HCT116 (cell line): ENCODE measurements at regions not wholly inside any gene's neighbourhood (a gene's known extent, or its start where the extent isn't known, plus 50 kb on each side); places are given as distances from the start of the nearest gene placed in this dataset.

Source experiments
- ATAC-seq: fragments of 200-7000 bp; cut with Tn5 transposase; 2 replicates; pipeline ENCODE4 v1.9.1; 2020; ENCODE audit warnings: mild to moderate bottlenecking, moderate library complexity
- BruUV-seq: library from RNA; stranded (reverse); fragments of 400-500 nt; replicated peaks from 2 replicates; lab custom pipeline; 2021; lab: Mats Ljungman, UMichigan
- CTCF ChIA-PET: fragments of 300-600 bp; sonication (Branson Sonifier 250); formaldehyde crosslinking; loops from one replicate; lab custom pipeline; 2021; ENCODE audit warnings: antibody characterized with exemption; lab: Charles Lee
- POLR2A ChIA-PET: fragments of 300-600, 350-600 bp; sonication (Branson Sonifier 250); formaldehyde crosslinking; loops from one replicate; lab custom pipeline; 2021; ENCODE audit warnings: antibody characterized with exemption; lab: Charles Lee
- RAD21 ChIA-PET, 2 experiments: fragments of 300-600 bp; sonication (Branson Sonifier 250); formaldehyde crosslinking; loops; one replicate each; lab custom pipeline; 2023; ENCODE audit warnings: low total read pairs in 2 of 2; ENCODE audit not compliant: uncharacterized antibody in 2 of 2, unreplicated experiment in 2 of 2, low non-redundant PET in 1 of 2; lab: Charles Lee
- DNase-seq: peaks from one replicate; pipeline ENCODE4 v3.0.0-alpha.2; 2010; ENCODE audit warnings: low read depth, low spot score
- H2AFZ ChIP-seq: fragments of 200-600 bp; shearing (Covaris generic), sonication (generic); 2 replicates; pipeline ENCODE4 v1.6.1; 2017; ENCODE audit warnings: low read depth, mixed run types, mixed read lengths, antibody characterized with exemption, low read length; ENCODE audit not compliant: poor library complexity, severe bottlenecking
- H3K27ac ChIP-seq: 2 replicates; pipeline ENCODE4 v1.5.1; 2012; ENCODE audit warnings: low read depth, low read length
- H3K27me3 ChIP-seq: fragments of 200-600 bp; sonication (generic); 2 replicates; pipeline ENCODE4 v1.6.1; 2016; ENCODE audit warnings: mixed run types, low read length, mixed read lengths; ENCODE audit not compliant: insufficient read depth
- H3K36me3 ChIP-seq, 2 experiments: fragments of 200-500 bp in 1 of 2; fragments of 200-600 bp in 1 of 2; sonication (Bioruptor generic) in 1 of 2; sonication (generic) in 1 of 2; 2 replicates each; pipeline versions ENCODE4 v1.5.1 to v1.6.1; 2014 to 2016; ENCODE audit warnings: low read length in 2 of 2, inconsistent platforms in 1 of 2, mixed read lengths in 1 of 2, mixed run types in 1 of 2; ENCODE audit not compliant: insufficient read depth in 2 of 2, control insufficient read depth in 1 of 2
- H3K4me1 ChIP-seq, 2 experiments: fragments of 200-600 bp in 1 of 2; sonication (generic) in 1 of 2; 2 replicates each; pipeline versions ENCODE4 v1.5.1 to v1.6.1; 2012 to 2017; ENCODE audit warnings: low read length in 2 of 2, inconsistent platforms in 1 of 2, mild to moderate bottlenecking in 1 of 2, mixed read lengths in 1 of 2, mixed run types in 1 of 2, moderate library complexity in 1 of 2; ENCODE audit not compliant: insufficient read depth in 2 of 2, control insufficient read depth in 1 of 2
- H3K4me2 ChIP-seq: fragments of 200-600 bp; sonication (generic); 2 replicates; pipeline ENCODE4 v1.6.1; 2017; ENCODE audit warnings: mixed run types, low read length, mixed read lengths
- H3K4me3 ChIP-seq, 2 experiments: fragments of 200-600 bp in 1 of 2; sonication (generic) in 1 of 2; replicated peaks in 1 of 2; 2 replicates each; pipeline ENCODE4 v1.5.1; 2011 to 2016; ENCODE audit warnings: low read length in 2 of 2, control low read depth in 1 of 2, low read depth in 1 of 2, mild to moderate bottlenecking in 1 of 2, mixed read lengths in 1 of 2, mixed run types in 1 of 2
- H3K79me2 ChIP-seq: fragments of 200-600 bp; sonication (generic); 2 replicates; pipeline ENCODE4 v1.6.1; 2017; ENCODE audit warnings: mild to moderate bottlenecking, mixed run types, low read length, moderate library complexity, mixed read lengths; ENCODE audit not compliant: insufficient read depth
- H3K9ac ChIP-seq: fragments of 200-600 bp; sonication (generic); 2 replicates; pipeline ENCODE4 v1.6.1; 2016; ENCODE audit warnings: low read length, mixed read lengths
- H3K9me2 ChIP-seq: fragments of 200-600 bp; sonication (generic), shearing (Covaris generic); 2 replicates; pipeline ENCODE4 v1.6.1; 2017; ENCODE audit warnings: mixed run types, mild to moderate bottlenecking, moderate library complexity; ENCODE audit not compliant: insufficient read depth
- H3K9me3 ChIP-seq, 2 experiments: fragments of 200-500 bp in 1 of 2; fragments of 200-600 bp in 1 of 2; sonication (Bioruptor generic) in 1 of 2; sonication (generic) in 1 of 2; 2 replicates each; pipeline ENCODE4 v1.6.1; 2014 to 2017; ENCODE audit warnings: low read length in 2 of 2, mixed read lengths in 2 of 2, inconsistent platforms in 1 of 2, low read depth in 1 of 2, mild to moderate bottlenecking in 1 of 2, mixed run types in 1 of 2, moderate library complexity in 1 of 2; ENCODE audit not compliant: control insufficient read depth in 1 of 2, insufficient read depth in 1 of 2
- H4K20me1 ChIP-seq: fragments of 200-600 bp; sonication (generic), shearing (Covaris generic); 2 replicates; pipeline ENCODE4 v1.6.1; 2017; ENCODE audit warnings: mixed run types, mild to moderate bottlenecking, moderate library complexity; ENCODE audit not compliant: insufficient read depth
- CEBPB ChIP-seq: IDR thresholded peaks from 2 replicates; pipeline ENCODE4 v1.6.1; 2012; ENCODE audit warnings: low read depth
- ELF1 ChIP-seq: IDR thresholded peaks from 2 replicates; pipeline ENCODE4 v1.6.1; 2012; ENCODE audit warnings: low read depth, borderline replicate concordance
- EZH2phosphoT487 ChIP-seq: fragments of 200-600 bp; IDR thresholded peaks from 2 replicates; pipeline ENCODE4 v1.6.1; 2018; ENCODE audit warnings: antibody characterized with exemption, borderline replicate concordance
- FOSL1 ChIP-seq: IDR thresholded peaks from 2 replicates; pipeline ENCODE4 v1.6.1; 2012; ENCODE audit warnings: low read depth
- JUND ChIP-seq: IDR thresholded peaks from 2 replicates; pipeline ENCODE4 v1.6.1; 2012
- MAX ChIP-seq: IDR thresholded peaks from 2 replicates; pipeline ENCODE4 v1.6.1; 2012
- RAD21 ChIP-seq: IDR thresholded peaks from 2 replicates; pipeline ENCODE4 v1.6.1; 2012; ENCODE audit warnings: low read depth, mild to moderate bottlenecking
- SP1 ChIP-seq: IDR thresholded peaks from 2 replicates; pipeline ENCODE4 v1.6.1; 2012; ENCODE audit warnings: low read depth
- TCF7L2 ChIP-seq: IDR thresholded peaks from 2 replicates; pipeline ENCODE4 v1.7.0; 2011; ENCODE audit warnings: borderline replicate concordance, inconsistent platforms; ENCODE audit not compliant: insufficient read depth, insufficient read length; ENCODE audit errors: extremely low read depth
- YY1 ChIP-seq: IDR thresholded peaks from 2 replicates; pipeline ENCODE4 v1.6.1; 2011; ENCODE audit warnings: low read length, low read depth, moderate library complexity, mild to moderate bottlenecking; ENCODE audit not compliant: insufficient replicate concordance; ENCODE audit errors: extremely low read depth
- ZBTB33 ChIP-seq: IDR thresholded peaks from 2 replicates; pipeline ENCODE4 v1.6.1; 2011; ENCODE audit warnings: mild to moderate bottlenecking, low read length, moderate library complexity; ENCODE audit not compliant: insufficient replicate concordance; ENCODE audit errors: extremely low read depth
- ZFX ChIP-seq: fragments of 450-650 bp; IDR thresholded peaks from 2 replicates; pipeline ENCODE4 v1.6.1; 2017
- intact Hi-C: fragments of 100-400 bp; cut with micrococcal nuclease; formaldehyde crosslinking; loops from 2 replicates; pipeline ENCODE4 v1.10.0; 2022

GRCh38 chr7:115124409-115124939 is 202.6 kb downstream of the MDFIC start (continued):
- TF ChIP-seq ZBTB33 (no peak), JUND (no peak)

- Histone ChIP-seq H3K4me3 (no peak overlapping the region), H3K9me3 (no peaks in the 10 kb centered on the region), H2AFZ (no peak overlapping the region), H3K9ac (no peak overlapping the region), H3K4me2 (no peak overlapping the region), H3K79me2 (no peaks in the 10 kb centered on the region), H3K36me3 (no peaks in the 10 kb centered on the region), H3K27me3 (no peaks in the 10 kb centered on the region), H3K4me1 (no peaks in the 10 kb centered on the region), H4K20me1 (no peaks in the 10 kb centered on the region), H3K27ac (no peak overlapping the region), H3K9me2 (no peaks in the 10 kb centered on the region)
- DNase-seq (no peak), ATAC-seq (no peak)
- intact Hi-C loops = no loop called here
- ChIA-PET CTCF (no interaction called here), RAD21 (no interaction called here), POLR2A (no interaction called here)
- BruUV-seq = no TSS peak
- no peak for TF ChIP-seq MAX
- TF ChIP-seq RAD21 = no peak
- no peak for TF ChIP-seq YY1
- no peak for TF ChIP-seq ELF1
- no peak for TF ChIP-seq ZBTB33
- TF ChIP-seq FOSL1 = no peak
- no peak for TF ChIP-seq ZFX
- TF ChIP-seq EZH2phosphoT487 = no peak
- TF ChIP-seq SP1 = no peak
- TF ChIP-seq CEBPB = no peak
- TF ChIP-seq TCF7L2 = no peak
These were observed 201.5 kb downstream of the MDFIC start for GRCh38 chr7:115123441-115123840.
